ENCODE measurements at regions not wholly inside any gene's neighbourhood (a gene's known extent, or its start where the extent isn't known, plus 50 kb on each side); places are given as distances from the start of the nearest gene placed in this dataset.

- in situ Hi-C loops (cut with MboI; ENCODE audit: low sequenced_read_pairs, unreplicated experiment), result no loop called here
- TF ChIP-seq CTCF (IDR thresholded peaks at IDR 0.05; ENCODE audit: borderline replicate concordance, control extremely low read depth, extremely low read depth, insufficient read depth, missing control alignments), result no peak
- DNase-seq (ENCODE audit: low spot score), result no peak
Observed at GRCh38 chr9:75226403-75227139, 138.3 kb downstream of the OSTF1 start.

GRCh38 chr9:75228893-75229292 is 140.6 kb downstream of the OSTF1 start:
- TF ChIP-seq CTCF (IDR thresholded peaks at IDR 0.05; ENCODE audit: borderline replicate concordance, control extremely low read depth, extremely low read depth, insufficient read depth, missing control alignments), result no peak
- no peak for DNase-seq (ENCODE audit: low spot score)
- in situ Hi-C loops (cut with MboI; ENCODE audit: low sequenced_read_pairs, unreplicated experiment), result no loop called here

GRCh38 chr9:75229605-75230332 is 141.5 kb downstream of the OSTF1 start:
- TF ChIP-seq CTCF (IDR thresholded peaks at IDR 0.05; ENCODE audit: borderline replicate concordance, control extremely low read depth, extremely low read depth, insufficient read depth, missing control alignments), result no peak
- no peak for DNase-seq (ENCODE audit: low spot score)
- in situ Hi-C loops (cut with MboI; ENCODE audit: low sequenced_read_pairs, unreplicated experiment), result no loop called here

- no peak for TF ChIP-seq CTCF (IDR thresholded peaks at IDR 0.05; ENCODE audit: borderline replicate concordance, control extremely low read depth, extremely low read depth, insufficient read depth, missing control alignments)
- in situ Hi-C loops (cut with MboI; ENCODE audit: low sequenced_read_pairs, unreplicated experiment), result no loop called here
- DNase-seq (ENCODE audit: low spot score), result no peak
Observed at GRCh38 chr9:75230469-75230868, 142.2 kb downstream of the OSTF1 start.

DNA sequence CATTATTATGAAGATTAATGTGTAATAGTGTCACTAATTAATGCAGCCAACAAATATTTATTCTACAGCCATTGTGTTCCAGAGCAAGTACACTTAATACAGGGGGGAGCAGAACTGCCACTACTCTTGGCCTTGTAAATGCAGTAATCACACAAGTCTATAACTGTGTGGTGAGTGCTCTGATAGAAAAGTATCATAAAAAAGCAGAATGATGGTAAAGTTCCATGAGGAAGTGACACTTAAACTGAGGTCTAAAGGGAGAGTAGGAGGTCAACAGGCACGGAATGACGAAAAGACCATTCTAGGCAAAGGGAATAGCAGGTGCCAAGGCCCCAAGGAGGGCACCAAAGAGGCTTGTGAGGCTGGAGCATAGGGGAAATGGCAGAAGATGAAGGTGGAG is 142.9 kb downstream of the OSTF1 start:
- in situ Hi-C loops (cut with MboI; ENCODE audit: low sequenced_read_pairs, unreplicated experiment), result no loop called here
- no peak for TF ChIP-seq CTCF (IDR thresholded peaks at IDR 0.05; ENCODE audit: borderline replicate concordance, control extremely low read depth, extremely low read depth, insufficient read depth, missing control alignments)
- no peak for DNase-seq (ENCODE audit: low spot score)

DNA sequence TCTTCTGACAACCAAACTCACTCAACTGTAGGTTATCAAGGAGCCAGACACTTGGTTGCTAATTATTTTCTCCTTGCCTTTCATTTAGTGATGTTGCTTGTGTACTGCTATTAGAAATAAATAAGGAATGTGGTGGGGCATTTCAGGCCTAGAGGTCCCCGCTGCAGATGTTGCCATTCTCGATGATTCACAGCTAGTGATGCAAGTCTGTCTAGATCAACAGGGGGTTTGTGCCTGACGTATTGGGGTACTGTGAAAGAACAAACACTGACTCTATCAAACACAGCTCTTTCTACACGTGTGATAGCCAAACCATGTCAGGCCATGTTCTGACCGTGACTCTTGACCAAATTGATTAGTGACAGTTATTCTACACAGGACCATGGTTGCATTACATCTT is 144.7 kb downstream of the OSTF1 start:
- no peak for DNase-seq (ENCODE audit: low spot score)
- in situ Hi-C loops (cut with MboI; ENCODE audit: low sequenced_read_pairs, unreplicated experiment), result no loop called here
- TF ChIP-seq CTCF (IDR thresholded peaks at IDR 0.05; ENCODE audit: borderline replicate concordance, control extremely low read depth, extremely low read depth, insufficient read depth, missing control alignments), result no peak

Data from GM13976 (cell line).